B cell (primary cell): ENCODE measurements at regions not wholly inside any gene's neighbourhood (a gene's known extent, or its start where the extent isn't known, plus 50 kb on each side); places are given as distances from the start of the nearest gene placed in this dataset.

Experiments
- ATAC-seq: fragments of 200-7000 bp; cut with Tn5 transposase; one replicate; pipeline ENCODE4 v1.10.0; 2021; ENCODE audit warnings: low read depth, mild to moderate bottlenecking, moderate number of reproducible peaks, moderate library complexity
- CTCF ChIA-PET: fragments of 350-600 bp; sonication (Branson Sonifier 250); formaldehyde crosslinking; loops from one replicate; lab custom pipeline; 2021; ENCODE audit warnings: antibody characterized with exemption, inconsistent platforms; lab: Charles Lee
- POLR2A ChIA-PET: fragments of 350-600 bp; sonication (Branson Sonifier 250); formaldehyde crosslinking; loops from one replicate; lab custom pipeline; 2021; ENCODE audit warnings: antibody characterized with exemption; lab: Charles Lee
- DNase-seq: peaks from one replicate; pipeline ENCODE4 v3.0.0; 2013
- H2AFZ ChIP-seq: 2 replicates; pipeline ENCODE4 v1.6.1; 2012; ENCODE audit warnings: mild to moderate bottlenecking, low read depth, low read length; ENCODE audit not compliant: insufficient read depth, poor library complexity, severe bottlenecking
- H3K27ac ChIP-seq, 2 donors: 1 replicate in 1 of 2; 2 replicates in 1 of 2; pipeline ENCODE4 v1.5.1; 2012 to 2013; ENCODE audit warnings: low read length in 2 of 2, mild to moderate bottlenecking in 2 of 2, moderate library complexity in 1 of 2
- H3K27me3 ChIP-seq, 4 experiments: fragments of 200-600 bp in 1 of 4; sonication (generic) in 1 of 4; replicated peaks in 1 of 4; 1 replicate in 2 of 4; 2 replicates in 2 of 4; pipeline versions ENCODE4 v1.6.1 to v1.7.0; 2013 to 2016; ENCODE audit warnings: low read length in 3 of 4, mild to moderate bottlenecking in 2 of 4, mixed read lengths in 1 of 4, moderate library complexity in 1 of 4; ENCODE audit not compliant: insufficient read depth in 4 of 4, control insufficient read depth in 3 of 4; ENCODE audit errors: control extremely low read depth in 1 of 4
- H3K36me3 ChIP-seq, 2 experiments: replicated peaks in 1 of 2; 1 replicate in 1 of 2; 2 replicates in 1 of 2; pipeline versions ENCODE4 v1.6.1 to v1.7.1; 2013; ENCODE audit warnings: low read length in 1 of 2; ENCODE audit not compliant: insufficient read depth in 2 of 2, control insufficient read depth in 1 of 2; ENCODE audit errors: control extremely low read depth in 1 of 2, extremely low read depth in 1 of 2
- H3K4me1 ChIP-seq, 2 donors: fragments of 200-600 bp in 1 of 2; sonication (generic) in 1 of 2; 1 replicate in 1 of 2; 2 replicates in 1 of 2; pipeline versions ENCODE4 v1.5.1 to v1.6.1; 2013 to 2017; ENCODE audit warnings: low read length in 2 of 2; ENCODE audit not compliant: control insufficient read depth in 2 of 2, insufficient read depth in 2 of 2
- H3K4me2 ChIP-seq: replicated peaks from 2 replicates; pipeline ENCODE3; 2012; ENCODE audit warnings: mild to moderate bottlenecking, low read depth, low read length; ENCODE audit not compliant: poor library complexity, severe bottlenecking
- H3K4me3 ChIP-seq, 5 experiments: fragments of 200-600 bp in 1 of 5; sonication (generic) in 1 of 5; 1 replicate in 3 of 5; 2 replicates in 2 of 5; pipeline versions ENCODE4 v1.5.1 to v1.7.0; 2011 to 2016; ENCODE audit warnings: low read length in 4 of 5, mild to moderate bottlenecking in 4 of 5, low read depth in 2 of 5, control low read depth in 1 of 5, moderate library complexity in 1 of 5; ENCODE audit not compliant: insufficient read depth in 1 of 5; ENCODE audit errors: control extremely low read depth in 1 of 5, extremely low read depth in 1 of 5
- H3K79me2 ChIP-seq: fragments of 200-600 bp; sonication (generic); one replicate; pipeline ENCODE4 v1.6.0; 2016; ENCODE audit warnings: low read length; ENCODE audit not compliant: control insufficient read depth, insufficient read depth
- H3K9ac ChIP-seq: fragments of 200-600 bp; sonication (generic); 2 replicates; pipeline ENCODE4 v1.6.1; 2017; ENCODE audit warnings: mild to moderate bottlenecking, low read length, moderate library complexity
- H3K9me3 ChIP-seq, 3 donors: one replicate each; pipeline versions ENCODE4 v1.6.1 to v1.7.1; 2013; ENCODE audit warnings: low read length in 2 of 3; ENCODE audit not compliant: control insufficient read depth in 2 of 3, insufficient read depth in 1 of 3; ENCODE audit errors: control extremely low read depth in 1 of 3
- H4K20me1 ChIP-seq: 2 replicates; pipeline ENCODE4 v1.6.0; 2012; ENCODE audit warnings: mild to moderate bottlenecking, low read length; ENCODE audit not compliant: insufficient read depth, control insufficient read depth, poor library complexity, severe bottlenecking
- H3K27ac Mint-ChIP-seq: one replicate; pipeline ENCODE4 v1.8.0; 2021; ENCODE audit warnings: mixed read lengths
- H3K27me3 Mint-ChIP-seq: one replicate; pipeline ENCODE4 v1.8.0; 2021; ENCODE audit warnings: mixed read lengths
- H3K4me1 Mint-ChIP-seq: one replicate; pipeline ENCODE4 v1.8.0; 2021; ENCODE audit warnings: mixed read lengths
- H3K4me3 Mint-ChIP-seq: one replicate; pipeline ENCODE4 v1.8.0; 2021; ENCODE audit warnings: mixed read lengths
- H3K9me3 Mint-ChIP-seq: one replicate; pipeline ENCODE4 v1.8.0; 2022; ENCODE audit warnings: mixed read lengths; ENCODE audit not compliant: insufficient read depth
- EZH2 ChIP-seq: IDR thresholded peaks from 2 replicates; pipeline ENCODE4 v1.6.1; 2012; ENCODE audit warnings: borderline replicate concordance, low read depth, mild to moderate bottlenecking, moderate library complexity, low read length; ENCODE audit not compliant: insufficient read depth, poor library complexity, severe bottlenecking
- WGBS: methylation state at CpG from one replicate; pipeline ENCODE4 v1.1.5; 2013; ENCODE audit warnings: missing lambda C conversion rate; ENCODE audit not compliant: insufficient coverage; 5-methylcytosine and 5-hydroxymethylcytosine counted together
- intact Hi-C: fragments of 100-400 bp; cut with micrococcal nuclease; formaldehyde crosslinking; loops from one replicate; pipeline ENCODE4 v1.10.0; 2022
- TF ChIP-seq, protein P1 (sequence below): fragments of 200-600 bp; IDR thresholded peaks from one replicate; pipeline ENCODE4 v1.8.0; 2022; ENCODE audit warnings: antibody characterized with exemption, mild to moderate bottlenecking

DNA sequence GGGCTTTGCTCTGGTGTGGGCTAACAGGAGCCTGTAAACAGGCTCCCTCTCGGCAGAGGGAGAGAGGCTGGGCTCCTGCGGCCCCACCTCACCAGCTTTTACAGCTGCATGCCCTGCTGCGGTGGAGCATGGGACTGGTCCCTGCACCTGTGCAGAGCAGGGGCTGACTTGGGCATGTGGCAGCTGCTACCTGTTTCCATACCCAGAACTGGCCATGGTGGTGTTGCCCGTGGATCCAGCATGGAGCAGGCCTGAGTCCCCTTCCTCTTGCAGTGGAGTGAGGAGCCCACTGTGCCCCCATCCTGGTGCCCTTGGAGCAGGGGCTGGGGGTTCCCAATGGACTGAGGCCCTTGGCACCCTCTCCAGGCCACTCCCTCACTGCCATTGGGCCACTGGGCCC is 91.9 kb upstream of the MGMT start:
- H3K9ac ChIP-seq: no peak overlapping the region
- H3K27ac ChIP-seq: no peak overlapping the region
- no peaks in the 10 kb centered on the region for H3K79me2 ChIP-seq
- TF ChIP-seq, protein P1, sequence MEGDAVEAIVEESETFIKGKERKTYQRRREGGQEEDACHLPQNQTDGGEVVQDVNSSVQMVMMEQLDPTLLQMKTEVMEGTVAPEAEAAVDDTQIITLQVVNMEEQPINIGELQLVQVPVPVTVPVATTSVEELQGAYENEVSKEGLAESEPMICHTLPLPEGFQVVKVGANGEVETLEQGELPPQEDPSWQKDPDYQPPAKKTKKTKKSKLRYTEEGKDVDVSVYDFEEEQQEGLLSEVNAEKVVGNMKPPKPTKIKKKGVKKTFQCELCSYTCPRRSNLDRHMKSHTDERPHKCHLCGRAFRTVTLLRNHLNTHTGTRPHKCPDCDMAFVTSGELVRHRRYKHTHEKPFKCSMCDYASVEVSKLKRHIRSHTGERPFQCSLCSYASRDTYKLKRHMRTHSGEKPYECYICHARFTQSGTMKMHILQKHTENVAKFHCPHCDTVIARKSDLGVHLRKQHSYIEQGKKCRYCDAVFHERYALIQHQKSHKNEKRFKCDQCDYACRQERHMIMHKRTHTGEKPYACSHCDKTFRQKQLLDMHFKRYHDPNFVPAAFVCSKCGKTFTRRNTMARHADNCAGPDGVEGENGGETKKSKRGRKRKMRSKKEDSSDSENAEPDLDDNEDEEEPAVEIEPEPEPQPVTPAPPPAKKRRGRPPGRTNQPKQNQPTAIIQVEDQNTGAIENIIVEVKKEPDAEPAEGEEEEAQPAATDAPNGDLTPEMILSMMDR: no peak
- no peak for TF ChIP-seq EZH2
- 82% methylated on average over 4 of the region's 4 CpGs for WGBS
- H3K4me3 Mint-ChIP-seq: no peak overlapping the region
- no peak overlapping the region for H3K4me3 ChIP-seq
- H3K4me1 Mint-ChIP-seq: peaks cover 1% of the 10 kb centered on the region
- CTCF ChIA-PET: no interaction called here
- POLR2A ChIA-PET: no interaction called here
- DNase-seq (no peak), ATAC-seq (no peak)
- H2AFZ ChIP-seq: no peak overlapping the region
- H3K4me1 ChIP-seq: no peaks in the 10 kb centered on the region
- intact Hi-C loops: no loop called here
- no peaks in the 10 kb centered on the region for H3K9me3 Mint-ChIP-seq
- H3K36me3 ChIP-seq: no peaks in the 10 kb centered on the region
- H3K9me3 ChIP-seq: peaks cover 0 to 5% (median 0%) of the 10 kb centered on the region in 3 donors
- no peak overlapping the region for H3K27ac Mint-ChIP-seq
- H3K4me2 ChIP-seq: no peak overlapping the region
- peaks cover 0 to 9% (median 1%) of the 10 kb centered on the region in 4 experiments for H3K27me3 ChIP-seq
- H4K20me1 ChIP-seq: no peaks in the 10 kb centered on the region
- peaks cover 28% of the 10 kb centered on the region for H3K27me3 Mint-ChIP-seq

GRCh38 chr10:129375912-129376311 is 91.1 kb upstream of the MGMT start:
- H3K27ac ChIP-seq: no peak overlapping the region
- TF ChIP-seq, protein P1: no peak
- no peak for TF ChIP-seq EZH2
- ChIA-PET POLR2A (no interaction called here), CTCF (no interaction called here)
- H3K27ac Mint-ChIP-seq: no peak overlapping the region
- no peak overlapping the region for H3K4me3 ChIP-seq
- no peak overlapping the region for H3K4me2 ChIP-seq
- H3K9ac ChIP-seq: no peak overlapping the region
- no peaks in the 10 kb centered on the region for H3K79me2 ChIP-seq
- no peak for DNase-seq
- intact Hi-C loops: no loop called here
- WGBS: over 99% methylated on average over 7 of the region's 9 CpGs
- no peaks in the 10 kb centered on the region for H3K9me3 Mint-ChIP-seq
- no peaks in the 10 kb centered on the region for H3K36me3 ChIP-seq
- no peaks in the 10 kb centered on the region for H3K4me1 ChIP-seq
- H3K4me1 Mint-ChIP-seq: peaks cover 1% of the 10 kb centered on the region
- H3K27me3 ChIP-seq: peaks cover 0 to 9% (median 1%) of the 10 kb centered on the region in 4 experiments
- H3K4me3 Mint-ChIP-seq: no peak overlapping the region
- peaks cover 24% of the 10 kb centered on the region for H3K27me3 Mint-ChIP-seq
- ATAC-seq: no peak
- H2AFZ ChIP-seq: no peak overlapping the region
- peaks cover 0 to 5% (median 0%) of the 10 kb centered on the region in 3 donors for H3K9me3 ChIP-seq
- no peaks in the 10 kb centered on the region for H4K20me1 ChIP-seq
